ENCODE measurements at regions not wholly inside any gene's neighbourhood (a gene's known extent, or its start where the extent isn't known, plus 50 kb on each side); places are given as distances from the start of the nearest gene placed in this dataset.

DNA sequence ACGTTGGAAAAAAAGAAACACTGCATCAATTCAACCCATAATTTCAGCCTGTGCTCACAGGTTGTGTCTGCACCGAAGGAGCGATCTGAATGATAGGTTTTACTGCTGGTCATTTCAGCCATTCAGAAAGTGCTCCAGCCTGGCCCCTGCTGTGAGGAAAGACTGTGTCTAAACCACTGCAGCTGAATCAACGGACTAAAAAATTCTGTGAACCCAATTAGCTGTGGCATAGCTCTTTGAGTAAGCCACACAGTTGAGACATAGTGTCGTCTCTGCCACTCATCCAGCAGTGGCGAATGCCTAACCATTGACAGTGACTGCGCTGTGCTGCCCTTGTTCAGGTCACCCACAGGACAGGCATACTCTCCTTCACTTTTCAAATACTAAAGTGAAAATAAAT is 179.8 kb downstream of the COG6 start:
- TF ChIP-seq YY1 (IDR thresholded peaks at IDR 0.05; ENCODE audit: insufficient read depth, insufficient read length) (no peak), ZNF274 (IDR thresholded peaks at IDR 0.05; ENCODE audit: low read depth, low read length) (no peak), SUZ12 (IDR thresholded peaks at IDR 0.05; ENCODE audit: extremely low read depth, insufficient read depth, insufficient read length) (no peak)
